ENCODE measurements at regions not wholly inside any gene's neighbourhood (a gene's known extent, or its start where the extent isn't known, plus 50 kb on each side); places are given as distances from the start of the nearest gene placed in this dataset.

DNA sequence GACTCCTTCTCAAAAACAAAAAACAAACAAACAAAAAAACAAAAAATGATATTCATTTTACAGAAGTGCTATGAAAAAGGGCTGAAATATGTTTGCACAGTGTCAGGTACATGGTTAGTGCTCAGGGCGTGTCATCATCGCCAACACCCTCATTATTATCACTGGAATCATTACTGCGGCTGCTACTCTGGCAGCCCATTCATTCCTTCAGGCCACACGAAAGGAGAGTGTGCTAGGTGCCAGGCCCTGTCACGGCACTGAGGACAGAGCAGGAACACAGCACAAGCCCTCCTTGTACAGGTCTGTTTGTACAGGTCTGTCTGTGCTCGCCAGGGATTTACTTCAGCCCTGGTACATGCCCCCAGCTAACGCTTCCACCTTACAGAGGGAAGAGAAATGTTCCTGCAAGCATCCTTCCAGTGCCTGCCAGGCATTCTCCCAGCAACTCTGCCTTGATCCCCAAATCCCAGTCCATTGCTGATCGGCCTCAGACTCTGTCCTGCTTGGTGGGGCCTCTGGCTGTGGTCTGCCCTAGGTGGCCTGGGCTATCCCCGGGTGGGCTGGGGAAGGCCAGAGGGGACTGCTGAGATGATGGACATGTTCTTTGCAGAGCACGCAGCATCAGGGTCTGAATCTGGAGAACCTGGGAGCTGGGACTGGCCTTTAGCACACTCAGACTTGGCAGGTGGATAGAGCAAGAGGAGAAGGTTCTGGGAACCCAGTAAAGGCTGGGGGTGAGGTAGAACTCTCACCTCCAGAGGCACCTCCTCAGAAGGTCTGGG is 210.7 kb downstream of the URI1 start:
- DNase-seq: no peak
- Histone ChIP-seq H3K27me3 (ENCODE audit: control insufficient read depth, insufficient read depth, low read length) (no peaks in the 10 kb centered on the region), H2BK120ac (ENCODE audit: low read depth, low read length) (no peak overlapping the region), H3K36me3 (ENCODE audit: control insufficient read depth, insufficient read depth, low read length) (no peaks in the 10 kb centered on the region), H2BK5ac (ENCODE audit: low read depth, low read length, poor library complexity, severe bottlenecking) (no peak overlapping the region), H3K27ac (ENCODE audit: insufficient read depth, low read length) (no peak overlapping the region), H3K4me1 (ENCODE audit: control insufficient read depth, insufficient read depth, low read length) (no peaks in the 10 kb centered on the region), H3K79me1 (ENCODE audit: low read depth in 1 of 2, low read length in 2 of 2) (no peaks in the 10 kb centered on the region), H3K4me2 (ENCODE audit: low read depth, low read length) (no peak overlapping the region), H2BK20ac (ENCODE audit: low read depth, low read length) (no peak overlapping the region), H4K5ac (ENCODE audit: low read depth, low read length) (no peak overlapping the region), H3K18ac (ENCODE audit: low read depth, low read length) (no peak overlapping the region), H3K4ac (ENCODE audit: low read depth, low read length) (no peak overlapping the region), H2AK5ac (ENCODE audit: low read depth, low read length) (no peak overlapping the region), H2AK9ac (replicated peaks; ENCODE audit: low read depth, low read length, poor library complexity) (no peak overlapping the region), H4K8ac (ENCODE audit: low read depth in 2 of 2, low read length in 2 of 2) (no peak overlapping the region), H3K14ac (replicated peaks; ENCODE audit: low read depth, low read length) (no peak overlapping the region), H3K9ac (ENCODE audit: low read depth, low read length) (no peak overlapping the region), H3K9me3 (ENCODE audit: control insufficient read depth, insufficient read depth, low read length) (peaks cover 25% of the 10 kb centered on the region; the same call in 1 of the 2 replicates), H2BK15ac (ENCODE audit: low read depth, low read length) (no peak overlapping the region), H3K23ac (ENCODE audit: low read depth, low read length) (no peak overlapping the region), H3K56ac (ENCODE audit: extremely low read depth, insufficient read depth, low read length) (no peak overlapping the region), H3K4me3 (ENCODE audit: insufficient read depth, low read depth, low read length) (no peak overlapping the region), H4K20me1 (ENCODE audit: insufficient read depth, low read length) (no peaks in the 10 kb centered on the region), H4K91ac (ENCODE audit: insufficient read depth, low read depth, low read length) (no peak overlapping the region), H3K9me1 (ENCODE audit: insufficient read depth, low read length) (no peaks in the 10 kb centered on the region), H2AFZ (replicated peaks; ENCODE audit: low read length, poor library complexity) (no peak overlapping the region)
- in situ Hi-C loops (cut with MboI; ENCODE audit: low sequenced_read_pairs) (no loop called here), dilution Hi-C loops (cut with HindIII; ENCODE audit: low sequenced_read_pairs, unreplicated experiment) (no loop called here), intact Hi-C loops (cut with micrococcal nuclease) (no loop called here)
- BruUV-seq (replicated peaks): no TSS peak
- CTCF ChIA-PET: no interaction called here
- ATAC-seq (ENCODE audit: low read depth): no peak
- POLR2A ChIA-PET (ENCODE audit: unreplicated experiment): no interaction called here
- TF ChIP-seq MAZ (IDR thresholded peaks at IDR 0.05; ENCODE audit: borderline replicate concordance, low read depth, low read length): no peak
- no peak for TF ChIP-seq POLR2A (IDR thresholded peaks at IDR 0.05; ENCODE audit: low read depth, low read length)
- no peak for TF ChIP-seq MAFK (IDR thresholded peaks at IDR 0.05; ENCODE audit: low read depth, low read length)
- TF ChIP-seq, protein P1, sequence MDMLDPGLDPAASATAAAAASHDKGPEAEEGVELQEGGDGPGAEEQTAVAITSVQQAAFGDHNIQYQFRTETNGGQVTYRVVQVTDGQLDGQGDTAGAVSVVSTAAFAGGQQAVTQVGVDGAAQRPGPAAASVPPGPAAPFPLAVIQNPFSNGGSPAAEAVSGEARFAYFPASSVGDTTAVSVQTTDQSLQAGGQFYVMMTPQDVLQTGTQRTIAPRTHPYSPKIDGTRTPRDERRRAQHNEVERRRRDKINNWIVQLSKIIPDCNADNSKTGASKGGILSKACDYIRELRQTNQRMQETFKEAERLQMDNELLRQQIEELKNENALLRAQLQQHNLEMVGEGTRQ (IDR thresholded peaks at IDR 0.05; ENCODE audit: low read depth, low read length): no peak
- no peak for TF ChIP-seq RAD21 (IDR thresholded peaks at IDR 0.05; ENCODE audit: low read length)
- no peak for TF ChIP-seq BHLHE40 (IDR thresholded peaks at IDR 0.05; ENCODE audit: low read depth, low read length)
- TF ChIP-seq RCOR1 (IDR thresholded peaks at IDR 0.05; ENCODE audit: insufficient replicate concordance, low read length): no peak
- TF ChIP-seq, protein P2, sequence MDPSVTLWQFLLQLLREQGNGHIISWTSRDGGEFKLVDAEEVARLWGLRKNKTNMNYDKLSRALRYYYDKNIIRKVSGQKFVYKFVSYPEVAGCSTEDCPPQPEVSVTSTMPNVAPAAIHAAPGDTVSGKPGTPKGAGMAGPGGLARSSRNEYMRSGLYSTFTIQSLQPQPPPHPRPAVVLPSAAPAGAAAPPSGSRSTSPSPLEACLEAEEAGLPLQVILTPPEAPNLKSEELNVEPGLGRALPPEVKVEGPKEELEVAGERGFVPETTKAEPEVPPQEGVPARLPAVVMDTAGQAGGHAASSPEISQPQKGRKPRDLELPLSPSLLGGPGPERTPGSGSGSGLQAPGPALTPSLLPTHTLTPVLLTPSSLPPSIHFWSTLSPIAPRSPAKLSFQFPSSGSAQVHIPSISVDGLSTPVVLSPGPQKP (IDR thresholded peaks at IDR 0.05; ENCODE audit: borderline replicate concordance, low read depth, low read length): no peak
- WGBS, 2 experiments (ENCODE audit: extremely low coverage in 2 of 2, insufficient read length in 1 of 2): 25% methylated on average over 2 of the region's 10 CpGs; no CpG with 5 or more reads in 1 of the 2 experiments

All from IMR-90 (cell line).